GM18502 (cell line): ENCODE measurements at regions not wholly inside any gene's neighbourhood (a gene's known extent, or its start where the extent isn't known, plus 50 kb on each side); places are given as distances from the start of the nearest gene placed in this dataset.

Source experiments
- ATAC-seq: cut with Tn5 transposase; IDR thresholded peaks from one replicate; pipeline ENCODE4 v1.9.1; 2021; ENCODE audit warnings: mild to moderate bottlenecking; ENCODE audit not compliant: unreplicated experiment, poor library complexity

- no peak for ATAC-seq
These were observed 93.5 kb upstream of the NFIA start for GRCh38 chr1:60988891-60989290.

- ATAC-seq = no peak
These were observed 94.5 kb upstream of the NFIA start for GRCh38 chr1:60987904-60988303.

- no peak for ATAC-seq
These were observed 98.1 kb upstream of the NFIA start for GRCh38 chr1:60984062-60984799.

- ATAC-seq = no peak
These were observed 98.7 kb upstream of the NFIA start for GRCh38 chr1:60983701-60984061.

- ATAC-seq = no peak
These were observed 99.8 kb upstream of the NFIA start for GRCh38 chr1:60982539-60982938.

GRCh38 chr1:60981357-60981756 is 101.0 kb upstream of the NFIA start:
- no peak for ATAC-seq

GRCh38 chr1:60978421-60979357 is 103.7 kb upstream of the NFIA start:
- peak; percentile 85 for ATAC-seq

- no peak for ATAC-seq
These were observed 104.7 kb upstream of the NFIA start for GRCh38 chr1:60977661-60978060.

- no peak for ATAC-seq
These were observed 107.6 kb upstream of the NFIA start for GRCh38 chr1:60974524-60975372.

GRCh38 chr1:60973668-60974067 is 108.7 kb upstream of the NFIA start:
- no peak for ATAC-seq

GRCh38 chr1:60972841-60973364 is 109.5 kb upstream of the NFIA start:
- ATAC-seq = no peak

GRCh38 chr1:60971330-60971729 is 111.0 kb upstream of the NFIA start:
- no peak for ATAC-seq

- no peak for ATAC-seq
These were observed 112.3 kb upstream of the NFIA start for GRCh38 chr1:60969971-60970509.

GRCh38 chr1:60965280-60965854 is 117.0 kb upstream of the NFIA start:
- ATAC-seq = no peak

- no peak for ATAC-seq
These were observed 119.0 kb upstream of the NFIA start for GRCh38 chr1:60963167-60963940.

- ATAC-seq = no peak
These were observed 121.4 kb upstream of the NFIA start for GRCh38 chr1:60960891-60961461.

- no peak for ATAC-seq
These were observed 122.7 kb upstream of the NFIA start for GRCh38 chr1:60959701-60960100.

- ATAC-seq = no peak
These were observed 124.4 kb upstream of the NFIA start for GRCh38 chr1:60958001-60958400.

- no peak for ATAC-seq
These were observed 125.8 kb upstream of the NFIA start for GRCh38 chr1:60956520-60956919.
